Erythroblast (primary cell): ENCODE measurements at regions not wholly inside any gene's neighbourhood (a gene's known extent, or its start where the extent isn't known, plus 50 kb on each side); places are given as distances from the start of the nearest gene placed in this dataset.

Source experiments
- GATA1 ChIP-seq: IDR thresholded peaks from 2 replicates; pipeline ENCODE4 v1.6.1; 2011; ENCODE audit warnings: low read depth, mild to moderate bottlenecking, control low read depth, low read length, moderate library complexity
- POLR2A ChIP-seq: IDR thresholded peaks from 2 replicates; pipeline ENCODE4 v1.6.1; 2011; ENCODE audit warnings: mild to moderate bottlenecking, low read length

DNA sequence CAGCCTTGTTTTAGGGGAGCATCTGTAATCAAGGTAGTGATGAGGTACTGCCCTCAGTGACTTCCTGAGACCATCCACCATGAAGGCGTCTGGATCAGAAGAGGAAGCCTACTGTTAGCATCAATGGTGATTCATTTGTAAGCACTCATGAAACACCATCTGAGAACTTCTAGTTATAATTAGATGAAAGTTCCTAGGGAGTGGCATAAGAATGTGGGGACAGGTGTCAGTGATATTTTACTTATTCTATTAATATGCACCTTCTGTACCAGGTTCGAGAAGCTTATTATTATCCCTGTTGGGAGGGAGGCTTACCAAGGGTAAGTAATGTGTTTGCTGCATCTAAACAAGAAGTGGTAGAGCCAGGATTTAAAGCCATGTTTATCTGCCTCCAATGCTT is 295.8 kb upstream of the TBL1XR1 start:
- TF ChIP-seq POLR2A (no peak), GATA1 (no peak)
